GM18502 (cell line): ENCODE measurements at regions not wholly inside any gene's neighbourhood (a gene's known extent, or its start where the extent isn't known, plus 50 kb on each side); places are given as distances from the start of the nearest gene placed in this dataset.

ENCODE experiments used
- ATAC-seq: cut with Tn5 transposase; IDR thresholded peaks from one replicate; pipeline ENCODE4 v1.9.1; 2021; ENCODE audit warnings: mild to moderate bottlenecking; ENCODE audit not compliant: unreplicated experiment, poor library complexity

DNA sequence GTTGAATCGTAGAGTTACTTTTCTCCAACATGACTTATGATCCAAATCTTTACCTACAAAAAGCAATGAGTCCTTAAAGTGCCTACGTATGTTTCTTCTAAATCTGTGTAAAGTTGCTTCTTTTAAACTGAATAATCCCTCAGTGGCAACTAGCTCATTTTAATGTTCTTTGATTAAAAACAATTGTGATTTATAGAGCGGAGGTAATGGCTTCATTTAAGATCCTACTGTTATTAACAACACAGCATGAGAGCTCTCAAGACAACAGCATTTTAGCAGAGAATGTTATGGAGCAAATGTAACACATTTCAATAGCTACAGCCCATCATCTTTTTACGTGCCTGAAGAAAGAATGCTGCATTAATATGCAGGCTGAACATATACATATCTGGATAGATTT lies 55.3 kb upstream of the VGLL3 start:
- no peak for ATAC-seq

DNA sequence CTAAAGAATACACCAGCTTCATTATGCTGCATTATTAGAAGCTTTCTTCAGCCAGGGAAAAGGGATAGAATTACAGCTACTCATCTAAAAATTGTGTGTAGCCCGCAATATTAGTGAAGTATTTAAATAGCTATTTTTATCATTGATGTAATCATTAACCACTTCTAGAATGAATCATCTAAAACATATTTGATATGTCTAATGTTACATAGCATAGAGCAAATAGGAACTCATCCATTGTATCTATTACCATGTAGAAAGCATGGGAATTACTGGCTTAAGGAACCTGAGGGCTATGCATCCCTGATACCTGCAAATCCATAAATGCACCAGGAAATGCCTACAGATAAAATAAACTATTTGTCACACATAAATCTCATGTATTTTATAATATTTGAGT lies 54.5 kb upstream of the VGLL3 start:
- no peak for ATAC-seq

DNA sequence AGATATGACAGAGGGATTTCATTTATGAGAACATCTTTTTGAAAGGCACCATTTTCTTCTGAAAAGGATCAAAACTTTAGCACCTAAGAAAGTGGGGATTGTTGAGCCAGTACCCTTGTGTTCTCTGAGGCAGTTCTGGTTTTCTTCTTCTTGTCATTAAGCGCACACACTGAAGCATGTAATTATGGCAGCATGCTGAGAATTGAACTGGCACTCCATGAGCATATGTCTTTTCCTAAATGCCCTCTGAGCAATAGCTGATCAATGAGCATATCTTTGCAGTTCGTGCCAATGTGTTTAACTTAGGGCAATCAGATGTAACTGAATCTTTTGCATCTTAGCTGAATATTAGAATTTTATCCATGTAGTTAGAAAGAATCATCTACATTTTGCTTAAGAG lies 53.9 kb upstream of the VGLL3 start:
- ATAC-seq: no peak

DNA sequence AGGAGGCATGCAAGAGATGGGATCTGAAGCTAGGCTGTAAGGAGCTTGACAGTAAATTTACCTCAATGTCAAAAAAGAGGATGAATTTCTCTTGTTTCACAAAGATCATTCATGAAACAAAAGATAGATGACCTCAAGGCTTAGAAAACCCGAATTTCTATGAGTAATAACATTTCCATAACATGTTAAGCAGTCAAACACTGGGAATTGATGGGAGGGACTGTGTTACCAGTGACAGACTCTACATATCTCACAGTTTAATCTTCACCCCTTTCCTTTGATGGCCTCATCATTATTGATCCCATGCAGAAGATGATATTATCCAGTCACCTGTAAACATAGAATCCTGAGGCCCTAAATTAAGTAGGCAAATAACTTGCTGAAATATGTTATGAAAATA lies 53.5 kb upstream of the VGLL3 start:
- ATAC-seq: no peak

DNA sequence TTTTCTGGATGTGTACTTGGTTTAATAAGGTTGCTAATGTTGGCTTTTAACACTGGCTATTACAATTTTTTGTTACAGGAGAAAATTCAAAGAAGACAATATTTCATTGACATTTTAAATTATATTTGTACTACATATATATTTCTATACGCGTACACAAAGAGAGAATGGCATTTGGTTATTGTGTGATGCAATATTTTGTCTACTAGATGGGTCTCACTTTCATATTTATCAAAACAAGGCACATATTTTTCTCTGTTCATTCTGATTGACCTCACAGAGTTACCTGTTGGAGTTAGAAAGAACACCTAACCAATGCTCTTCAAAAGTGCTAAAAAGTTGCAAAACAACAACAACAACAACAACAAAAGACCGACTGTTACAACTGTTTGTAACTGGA lies 50.2 kb upstream of the VGLL3 start:
- ATAC-seq: no peak
